Sigmoid colon (tissue), 6 donors: ENCODE measurements at regions not wholly inside any gene's neighbourhood (a gene's known extent, or its start where the extent isn't known, plus 50 kb on each side); places are given as distances from the start of the nearest gene placed in this dataset.

Source experiments
- DNase-seq: peaks from one replicate; pipeline ENCODE4 v3.0.0-alpha.2; 2019
- H3K27ac ChIP-seq, 4 donors: fragments of 200-600 bp; sonication (generic); one replicate each; pipeline ENCODE4 v1.5.1; 2016 to 2019; ENCODE audit warnings: mild to moderate bottlenecking in 1 of 4
- H3K27me3 ChIP-seq, 3 donors: fragments of 200-600 bp; sonication (generic); one replicate each; pipeline ENCODE4 v1.5.1; 2019; ENCODE audit warnings: mild to moderate bottlenecking in 1 of 3
- H3K36me3 ChIP-seq, 4 donors: fragments of 200-600 bp; sonication (generic); one replicate each; pipeline ENCODE4 v1.5.1; 2016 to 2019
- H3K4me1 ChIP-seq, 4 donors: fragments of 200-600 bp; sonication (generic); one replicate each; pipeline ENCODE4 v1.5.1; 2017 to 2019
- H3K4me3 ChIP-seq, 4 donors: fragments of 200-600 bp; sonication (generic); one replicate each; pipeline ENCODE4 v1.5.1; 2017 to 2019; ENCODE audit warnings: mild to moderate bottlenecking in 2 of 4, moderate library complexity in 1 of 4
- H3K9me3 ChIP-seq, 4 donors: fragments of 200-600 bp in 3 of 4; sonication (generic) in 3 of 4; one replicate each; pipeline versions ENCODE4 v1.5.1 to v1.6.1; 2013 to 2019
- CTCF ChIP-seq, 4 experiments: fragments of 450-650 bp in 3 of 4; fragments of 200-600 bp in 1 of 4; IDR thresholded peaks; one replicate each; pipeline ENCODE4 v1.5.1; 2016 to 2019; ENCODE audit warnings: antibody characterized with exemption in 4 of 4, mild to moderate bottlenecking in 3 of 4, moderate library complexity in 2 of 4
- EP300 ChIP-seq, 4 donors: sonication (generic); formaldehyde crosslinking; IDR thresholded peaks; one replicate each; pipeline ENCODE4 v1.6.1; 2017; ENCODE audit warnings: antibody characterized with exemption in 4 of 4
- POLR2A ChIP-seq, 2 donors: fragments of 450-650 bp; IDR thresholded peaks; one replicate each; pipeline ENCODE4 v1.6.1; 2016; ENCODE audit warnings: antibody characterized with exemption in 2 of 2, mild to moderate bottlenecking in 2 of 2, moderate library complexity in 2 of 2
- POLR2AphosphoS5 ChIP-seq, 4 donors: sonication (generic); formaldehyde crosslinking; IDR thresholded peaks; one replicate each; pipeline ENCODE4 v1.6.1; 2017; ENCODE audit warnings: antibody characterized with exemption in 4 of 4
- WGBS, 2 donors: extraction: QIAGEN DNeasy Blood & Tissue Kit; methylation state at CpG; one replicate each; pipeline ENCODE4 v1.1.7; 2013; 5-methylcytosine and 5-hydroxymethylcytosine counted together
- intact Hi-C: fragments of 100-400 bp; cut with DNase I; formaldehyde crosslinking; loops from one replicate; pipeline ENCODE4 v1.15.1; 2023
- donor health status: healthy with polysubstance abuse.
- donor health status: healthy.

- no peaks in the 10 kb centered on the region for H3K27me3 ChIP-seq
- no peaks in the 10 kb centered on the region for H3K36me3 ChIP-seq
- WGBS, 2 donors, result 83 to 95% methylated on average over 1 of the region's 1 CpG
- no peak for TF ChIP-seq POLR2AphosphoS5 (IDR thresholded peaks at IDR 0.05)
- TF ChIP-seq POLR2A (IDR thresholded peaks at IDR 0.05), result no peak
- no peak for TF ChIP-seq CTCF (IDR thresholded peaks at IDR 0.05)
- TF ChIP-seq EP300 (IDR thresholded peaks at IDR 0.05), result no peak
- H3K4me3 ChIP-seq, result no peak overlapping the region
- H3K4me1 ChIP-seq, result no peaks in the 10 kb centered on the region
- H3K9me3 ChIP-seq, result no peaks in the 10 kb centered on the region
- H3K27ac ChIP-seq, result no peak overlapping the region
- intact Hi-C loops, result no loop called here
- no peak for DNase-seq
Observed at GRCh38 chr5:166503506-166503905, 1787.9 kb upstream of the WWC1 start.

GRCh38 chr5:166505067-166505466 lies 1786.4 kb upstream of the WWC1 start:
- H3K27me3 ChIP-seq, result no peaks in the 10 kb centered on the region
- H3K9me3 ChIP-seq, result peaks cover 0 to 3% (median 0%) of the 10 kb centered on the region in 4 donors
- TF ChIP-seq EP300 (IDR thresholded peaks at IDR 0.05) (no peak), POLR2A (IDR thresholded peaks at IDR 0.05) (no peak), POLR2AphosphoS5 (IDR thresholded peaks at IDR 0.05) (no peak), CTCF (IDR thresholded peaks at IDR 0.05) (no peak)
- intact Hi-C loops, result no loop called here
- H3K36me3 ChIP-seq, result no peaks in the 10 kb centered on the region
- WGBS, 2 donors, result 36 to 75% methylated on average over 2 of the region's 2 CpGs
- DNase-seq, result no peak
- H3K4me3 ChIP-seq, result no peak overlapping the region
- H3K4me1 ChIP-seq, result no peaks in the 10 kb centered on the region
- no peak overlapping the region for H3K27ac ChIP-seq

- Histone ChIP-seq H3K9me3 (peaks cover 0 to 3% (median 0%) of the 10 kb centered on the region in 4 donors), H3K4me3 (no peak overlapping the region), H3K36me3 (no peaks in the 10 kb centered on the region), H3K27me3 (no peaks in the 10 kb centered on the region), H3K27ac (no peak overlapping the region), H3K4me1 (no peaks in the 10 kb centered on the region)
- DNase-seq, result no peak
- no peak for TF ChIP-seq EP300 (IDR thresholded peaks at IDR 0.05)
- no peak for TF ChIP-seq CTCF (IDR thresholded peaks at IDR 0.05)
- no peak for TF ChIP-seq POLR2A (IDR thresholded peaks at IDR 0.05)
- TF ChIP-seq POLR2AphosphoS5 (IDR thresholded peaks at IDR 0.05), result no peak
- intact Hi-C loops, result no loop called here
Observed at GRCh38 chr5:166505544-166505943, 1785.9 kb upstream of the WWC1 start.

GRCh38 chr5:166507810-166508425 lies 1783.5 kb upstream of the WWC1 start:
- Histone ChIP-seq H3K9me3 (peaks cover 0 to 3% (median 0%) of the 10 kb centered on the region in 4 donors), H3K4me3 (no peak overlapping the region), H3K36me3 (no peaks in the 10 kb centered on the region), H3K4me1 (no peaks in the 10 kb centered on the region), H3K27ac (no peak overlapping the region), H3K27me3 (no peaks in the 10 kb centered on the region)
- TF ChIP-seq CTCF (IDR thresholded peaks at IDR 0.05) (no peak), POLR2A (IDR thresholded peaks at IDR 0.05) (no peak), POLR2AphosphoS5 (IDR thresholded peaks at IDR 0.05) (no peak), EP300 (IDR thresholded peaks at IDR 0.05) (no peak)
- no peak for DNase-seq
- intact Hi-C loops, result no loop called here
- WGBS, 2 donors, result 53 to 82% methylated on average over 2 of the region's 2 CpGs

GRCh38 chr5:166509085-166509484 lies 1782.4 kb upstream of the WWC1 start:
- no peaks in the 10 kb centered on the region for H3K4me1 ChIP-seq
- H3K9me3 ChIP-seq, result peaks cover 0 to 3% (median 0%) of the 10 kb centered on the region in 4 donors
- H3K27ac ChIP-seq, result no peak overlapping the region
- no peak for DNase-seq
- H3K4me3 ChIP-seq, result no peak overlapping the region
- intact Hi-C loops, result no loop called here
- no peaks in the 10 kb centered on the region for H3K36me3 ChIP-seq
- no peaks in the 10 kb centered on the region for H3K27me3 ChIP-seq
- 60 to 65% methylated on average over 3 of the region's 3 CpGs for WGBS, 2 donors
- TF ChIP-seq POLR2AphosphoS5 (IDR thresholded peaks at IDR 0.05) (no peak), EP300 (IDR thresholded peaks at IDR 0.05) (no peak), CTCF (IDR thresholded peaks at IDR 0.05) (no peak), POLR2A (IDR thresholded peaks at IDR 0.05) (no peak)
